Vagina (tissue), 2 donors: ENCODE measurements at regions not wholly inside any gene's neighbourhood (a gene's known extent, or its start where the extent isn't known, plus 50 kb on each side); places are given as distances from the start of the nearest gene placed in this dataset.
"Not testable (repeated sequence)": the region's sequence is repeated elsewhere in the genome, so short reads cannot be mapped to it uniquely, and the experiment has no call there.

ENCODE experiments used
- CTCF ChIP-seq, 3 experiments: fragments of 450-650 bp in 2 of 3; fragments of 200-600 bp in 1 of 3; sonication (generic) in 1 of 3; IDR thresholded peaks; one replicate each; pipeline ENCODE4 v1.5.1; 2017 to 2019; ENCODE audit warnings: antibody characterized with exemption in 3 of 3, mild to moderate bottlenecking in 2 of 3, moderate library complexity in 2 of 3
- POLR2A ChIP-seq, 2 donors: fragments of 450-650 bp; IDR thresholded peaks; one replicate each; pipeline ENCODE4 v1.6.1; 2017; ENCODE audit warnings: antibody characterized with exemption in 2 of 2, mild to moderate bottlenecking in 2 of 2, moderate library complexity in 2 of 2
- POLR2AphosphoS5 ChIP-seq, 2 donors: sonication (generic); formaldehyde crosslinking; IDR thresholded peaks; one replicate each; pipeline ENCODE4 v1.9.0; 2017; ENCODE audit warnings: antibody characterized with exemption in 2 of 2, mild to moderate bottlenecking in 2 of 2, low read depth in 1 of 2; ENCODE audit not compliant: insufficient read depth in 1 of 2

GRCh38 chr1:222376791-222377190 is 171.1 kb downstream of the HHIPL2 start:
- not testable (repeated sequence) for TF ChIP-seq CTCF (IDR thresholded peaks at IDR 0.05); POLR2A (IDR thresholded peaks at IDR 0.05); POLR2AphosphoS5 (IDR thresholded peaks at IDR 0.05; ENCODE audit: insufficient read depth in 1 of 2, low read depth in 1 of 2)
